ENCODE measurements at regions not wholly inside any gene's neighbourhood (a gene's known extent, or its start where the extent isn't known, plus 50 kb on each side); places are given as distances from the start of the nearest gene placed in this dataset.

GRCh38 chrX:122047261-122047660 lies 999.9 kb downstream of the GLUD2 start:
- Histone ChIP-seq H3K9me3 (replicated peaks; ENCODE audit: control insufficient read depth, insufficient read depth, low read depth, low read length) (no peaks in the 10 kb centered on the region), H3K4me3 (no peak overlapping the region), H4K20me1 (replicated peaks; ENCODE audit: control insufficient read depth, insufficient read depth, low read length) (no peaks in the 10 kb centered on the region), H3K27me3 (ENCODE audit: control insufficient read depth in 2 of 2, insufficient read depth in 2 of 2, low read length in 2 of 2) (no peaks in the 10 kb centered on the region), H3K79me2 (ENCODE audit: control insufficient read depth, insufficient read depth, low read length) (no peaks in the 10 kb centered on the region), H3K4me1 (replicated peaks in 1 of 2; ENCODE audit: control insufficient read depth in 2 of 2, insufficient read depth in 2 of 2, low read length in 2 of 2) (no peaks in the 10 kb centered on the region), H2AFZ (ENCODE audit: low read depth, low read length) (no peak overlapping the region), H3K27ac (ENCODE audit: extremely low read depth, low read depth, low read length) (no peak overlapping the region), H3K9ac (ENCODE audit: insufficient read depth in 1 of 2, low read depth in 2 of 2, low read length in 2 of 2) (no peak overlapping the region), H3K4me2 (ENCODE audit: insufficient read depth, low read length) (no peak overlapping the region), H3K9me1 (ENCODE audit: control insufficient read depth, insufficient read depth, low read length) (no peaks in the 10 kb centered on the region), H3K36me3 (ENCODE audit: control insufficient read depth, insufficient read depth, low read length) (no peaks in the 10 kb centered on the region)
- ChIA-PET CTCF (ENCODE audit: low intra/inter-chr PET ratio) (no interaction called here), POLR2A (no interaction called here)
- intact Hi-C loops (cut with micrococcal nuclease) (no loop called here), in situ Hi-C loops (cut with MboI) (no loop called here)
- FAIRE-seq (no peak), DNase-seq (ENCODE audit: extremely low read depth in 1 of 4, low spot score in 3 of 4) (no peak), ATAC-seq (no peak)
- WGBS (ENCODE audit: insufficient coverage, low coverage, missing lambda C conversion rate) = no CpG with 5 or more reads among the region's 2 CpGs
- TF ChIP-seq HDGF (IDR thresholded peaks at IDR 0.05) (no peak), ZNF232 (CRISPR knock-in tag; IDR thresholded peaks at IDR 0.05) (no peak), ZNF224 (CRISPR knock-in tag; IDR thresholded peaks at IDR 0.05) (no peak), STAT6 (CRISPR knock-in tag; IDR thresholded peaks at IDR 0.05) (no peak), CLOCK (CRISPR knock-in tag; IDR thresholded peaks at IDR 0.05; ENCODE audit: borderline replicate concordance) (no peak), BCL6 (CRISPR knock-in tag; IDR thresholded peaks at IDR 0.05) (no peak), MCM2 (IDR thresholded peaks at IDR 0.05; ENCODE audit: low read depth) (no peak), HMG20B (CRISPR knock-in tag; IDR thresholded peaks at IDR 0.05) (no peak), KDM1A (IDR thresholded peaks at IDR 0.05) (no peak), RBM14 (IDR thresholded peaks at IDR 0.05; ENCODE audit: borderline replicate concordance, insufficient read depth, low read depth, low read length) (no peak), ZC3H11A (IDR thresholded peaks at IDR 0.05; ENCODE audit: low read depth, low read length) (no peak)
- BruUV-seq (replicated peaks) = no TSS peak

Measured in K562 (cell line).